DMS53 treated with DMSO at 0.1 percent for 48 hours (cell line): ENCODE measurements at regions not wholly inside any gene's neighbourhood (a gene's known extent, or its start where the extent isn't known, plus 50 kb on each side); places are given as distances from the start of the nearest gene placed in this dataset.
A peak's percentile ranks its signal among the peaks of the same experiment; 100 is the strongest.

Source experiments
- DNase-seq: peaks from one replicate; lab custom pipeline; 2025; ENCODE audit not compliant: unreplicated experiment; lab: John Stamatoyannopoulos, UW

DNA sequence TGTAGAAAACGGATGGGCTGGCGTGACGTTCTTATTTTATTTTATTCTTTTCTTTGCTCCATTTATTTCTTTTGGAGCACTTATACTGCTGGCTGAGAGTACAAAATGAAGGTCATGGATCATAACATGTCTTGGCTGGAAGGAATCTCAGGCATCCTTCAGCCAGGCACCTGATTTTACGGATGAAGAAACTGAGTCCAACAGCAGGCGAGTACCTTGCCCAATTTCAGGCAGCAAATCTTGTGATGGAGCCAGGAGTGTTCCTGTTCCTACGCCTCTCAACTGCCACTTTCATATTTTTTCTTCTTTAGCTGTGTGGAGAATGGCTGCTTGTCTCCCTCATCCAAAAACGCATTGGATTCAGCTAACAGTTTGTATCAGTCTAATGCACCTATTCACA lies 332.1 kb upstream of the IGFBP7 start:
- DNase-seq: no peak

DNA sequence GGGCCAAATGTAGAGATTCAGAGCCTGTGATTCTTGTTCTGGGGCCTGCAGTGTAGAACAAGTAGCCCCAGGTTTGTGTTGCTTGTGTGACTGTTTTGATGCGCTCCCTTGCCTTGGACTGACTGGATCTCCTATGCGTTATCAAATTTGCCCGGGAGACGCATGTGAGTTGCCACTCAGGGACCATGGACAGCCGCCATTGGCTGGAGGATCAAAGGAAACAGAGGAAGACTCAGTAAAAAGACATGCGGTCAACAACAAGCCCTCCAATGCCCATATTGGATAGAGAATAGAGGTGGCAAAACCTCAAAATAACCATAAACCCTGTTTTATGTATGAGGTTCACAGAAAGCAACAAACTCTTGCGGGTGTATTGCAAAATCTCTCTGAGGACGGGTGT lies 327.5 kb upstream of the IGFBP7 start:
- no peak for DNase-seq

GRCh38 chr4:57435300-57435699 lies 325.1 kb upstream of the IGFBP7 start:
- DNase-seq: no peak

DNA sequence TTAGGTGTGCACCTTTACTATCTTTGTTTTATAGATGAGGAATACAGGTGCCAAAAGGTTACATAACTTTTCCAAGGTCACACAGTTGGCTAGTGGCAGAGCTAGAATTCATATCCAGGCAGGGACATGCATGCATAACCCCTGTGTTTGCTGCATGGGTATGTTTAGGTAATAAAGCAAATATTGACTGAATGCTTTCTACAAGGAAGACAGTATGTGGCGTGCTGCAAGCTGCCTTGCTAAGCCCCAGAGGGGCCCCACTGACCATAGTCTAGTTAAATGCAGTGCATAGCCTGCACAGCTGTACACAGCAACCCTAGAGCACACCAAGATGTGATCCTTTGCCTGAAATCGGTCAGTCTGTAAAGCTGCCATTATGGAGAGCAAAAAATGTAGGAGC lies 320.5 kb upstream of the IGFBP7 start:
- peak; percentile 81 for DNase-seq

DNA sequence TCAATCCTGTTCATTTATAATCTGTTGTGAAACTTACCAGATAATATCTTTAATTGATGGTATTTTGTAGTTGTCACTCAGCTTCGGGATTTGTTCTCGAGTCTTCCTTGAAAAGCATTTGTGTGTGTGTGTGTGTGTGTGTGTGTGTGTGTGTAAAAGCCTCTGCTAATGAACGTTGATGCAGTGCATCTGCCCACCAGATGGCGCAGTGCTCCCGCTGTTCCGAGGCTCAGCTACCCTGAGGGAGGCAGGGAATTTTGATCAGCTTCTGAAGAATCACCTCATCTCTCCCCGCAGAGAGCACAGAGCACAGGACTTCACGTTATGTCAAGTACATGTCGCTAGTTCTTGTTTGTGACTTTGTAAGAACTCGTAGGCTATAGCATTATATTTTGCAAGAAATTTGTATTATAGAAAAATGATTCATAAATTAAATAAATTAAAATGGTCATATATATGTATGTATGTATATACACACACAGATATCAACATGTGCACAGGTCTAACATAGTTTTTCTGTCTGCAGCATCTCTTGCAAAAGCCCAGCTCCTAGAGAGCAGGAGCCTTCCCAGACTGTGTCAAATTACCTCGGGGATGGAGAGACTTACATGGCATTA lies 316.7 kb upstream of the IGFBP7 start:
- peak; percentile 49 for DNase-seq

GRCh38 chr4:57425610-57426009 lies 315.4 kb upstream of the IGFBP7 start:
- DNase-seq: no peak

GRCh38 chr4:57424232-57424897 lies 314.2 kb upstream of the IGFBP7 start:
- no peak for DNase-seq

GRCh38 chr4:57418133-57418532 lies 307.9 kb upstream of the IGFBP7 start:
- DNase-seq: peak; percentile 79

GRCh38 chr4:57412259-57413054 lies 302.3 kb upstream of the IGFBP7 start:
- no peak for DNase-seq

- no peak for DNase-seq
Measured at GRCh38 chr4:57410331-57411052, 300.3 kb upstream of the IGFBP7 start.

DNA sequence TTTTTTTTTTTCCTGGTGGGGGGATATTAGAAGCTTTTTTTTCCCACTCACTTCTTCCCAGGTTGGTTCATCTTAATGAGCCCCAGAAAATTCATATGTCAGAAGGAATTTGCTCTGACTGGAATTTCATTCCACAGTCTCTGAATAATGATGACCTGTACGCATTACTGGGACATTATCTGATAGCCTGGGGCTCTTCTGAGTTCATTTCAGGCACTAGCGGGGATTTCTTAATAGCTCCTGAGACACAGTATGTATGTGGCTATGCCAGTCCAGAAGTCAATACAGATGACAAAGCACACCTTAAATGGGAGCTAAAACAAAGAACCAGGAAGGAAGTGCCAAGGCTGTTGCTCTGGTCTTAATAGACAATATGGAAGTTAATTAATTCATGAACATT lies 295.2 kb upstream of the IGFBP7 start:
- DNase-seq: no peak

DNA sequence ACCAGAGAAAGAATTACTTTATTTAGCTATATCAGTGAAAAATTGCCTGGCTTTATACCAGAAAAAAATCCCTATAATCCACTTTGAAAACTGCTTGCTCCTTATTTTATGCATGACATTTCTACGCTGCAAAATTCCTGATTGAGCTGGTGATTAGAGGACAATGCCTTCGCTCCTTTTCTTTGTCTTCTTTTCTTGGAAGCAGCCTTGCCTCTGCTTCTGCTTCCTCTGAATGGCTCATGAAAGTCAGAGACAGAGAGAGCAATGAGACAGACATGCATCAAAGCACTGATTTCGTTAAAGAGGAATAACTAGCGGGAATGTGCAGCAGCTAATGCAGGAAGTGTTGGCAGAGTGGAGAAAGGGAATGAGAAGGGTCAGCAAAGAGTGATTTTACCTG lies 294.3 kb upstream of the IGFBP7 start:
- no peak for DNase-seq

GRCh38 chr4:57403591-57403990 lies 293.4 kb upstream of the IGFBP7 start:
- DNase-seq: no peak

GRCh38 chr4:57401586-57401985 lies 291.4 kb upstream of the IGFBP7 start:
- DNase-seq: no peak

DNA sequence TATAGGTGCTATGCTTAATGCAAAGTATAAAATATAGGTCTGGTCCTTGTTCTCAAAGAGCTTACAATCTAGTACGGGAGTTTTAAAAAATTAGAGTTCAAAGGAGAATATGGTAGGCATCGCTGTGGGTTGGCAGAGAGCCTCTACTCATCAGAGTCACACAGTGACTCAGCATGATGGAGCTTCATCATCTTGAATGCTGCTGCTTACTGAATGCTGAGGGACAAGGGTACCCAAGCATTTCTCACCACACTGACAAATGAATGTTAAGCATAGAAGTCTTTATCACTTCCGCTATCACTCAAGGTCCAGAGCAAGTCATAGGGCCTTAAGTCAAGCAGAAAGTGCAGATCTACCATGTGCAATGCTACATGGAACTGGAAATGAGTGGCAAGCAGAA lies 268.6 kb upstream of the IGFBP7 start:
- DNase-seq: no peak

DNA sequence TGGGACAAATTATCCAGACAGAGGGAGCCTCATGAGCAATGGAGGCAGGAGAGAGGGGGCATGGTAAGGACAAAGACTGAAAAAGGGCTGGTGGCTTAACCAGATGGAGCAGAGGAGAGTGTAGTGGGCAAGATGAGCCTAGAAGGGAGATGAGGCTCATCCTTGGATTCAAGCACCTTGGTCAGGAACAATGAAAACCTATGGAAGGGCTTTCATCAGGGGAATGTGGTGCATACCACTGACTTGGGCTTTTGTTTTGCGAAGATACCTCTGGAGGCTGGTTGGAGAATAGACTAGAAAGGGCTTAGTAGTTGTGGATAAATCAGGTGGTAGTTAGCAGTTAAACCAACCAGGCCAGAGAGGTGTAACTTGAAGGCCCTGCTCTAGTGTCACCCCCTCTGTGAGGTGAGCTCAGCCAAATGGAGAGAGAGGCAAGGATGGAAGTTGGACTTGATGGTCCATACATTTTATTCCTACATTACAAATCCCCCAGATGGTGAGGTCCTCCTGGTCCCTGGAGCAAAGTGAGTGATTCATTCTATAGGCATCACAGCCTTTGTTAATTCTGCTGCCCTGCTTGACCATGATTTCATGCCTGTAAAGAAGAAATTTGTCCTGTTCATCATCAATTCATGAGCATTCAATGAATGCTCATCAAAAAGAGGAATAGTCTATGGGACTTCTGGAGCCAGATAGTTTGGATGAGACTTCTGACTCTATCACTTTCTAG lies 264.8 kb upstream of the IGFBP7 start:
- DNase-seq: no peak

DNA sequence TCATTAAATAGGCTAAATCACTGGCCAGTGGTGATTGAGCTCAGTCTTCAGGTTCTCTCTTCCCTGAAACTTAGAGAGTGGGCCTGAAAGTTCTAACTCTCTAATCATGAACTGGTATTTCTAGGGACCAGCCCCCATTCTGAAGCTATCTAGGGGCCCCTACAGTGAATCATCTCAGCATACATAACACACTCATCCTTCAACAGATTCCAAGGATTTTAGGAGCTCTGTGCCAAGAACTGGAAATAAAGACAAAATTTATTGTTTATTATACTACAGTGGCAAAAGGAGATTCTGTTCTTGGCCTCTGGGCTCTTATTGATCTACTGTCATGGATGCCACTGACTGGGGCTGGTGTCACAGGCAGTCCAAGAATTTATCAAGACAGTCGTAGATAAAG lies 263.8 kb upstream of the IGFBP7 start:
- no peak for DNase-seq

GRCh38 chr4:57371671-57372070 lies 261.5 kb upstream of the IGFBP7 start:
- DNase-seq: no peak

- no peak for DNase-seq
Measured at GRCh38 chr4:57370691-57371090, 260.5 kb upstream of the IGFBP7 start.

DNA sequence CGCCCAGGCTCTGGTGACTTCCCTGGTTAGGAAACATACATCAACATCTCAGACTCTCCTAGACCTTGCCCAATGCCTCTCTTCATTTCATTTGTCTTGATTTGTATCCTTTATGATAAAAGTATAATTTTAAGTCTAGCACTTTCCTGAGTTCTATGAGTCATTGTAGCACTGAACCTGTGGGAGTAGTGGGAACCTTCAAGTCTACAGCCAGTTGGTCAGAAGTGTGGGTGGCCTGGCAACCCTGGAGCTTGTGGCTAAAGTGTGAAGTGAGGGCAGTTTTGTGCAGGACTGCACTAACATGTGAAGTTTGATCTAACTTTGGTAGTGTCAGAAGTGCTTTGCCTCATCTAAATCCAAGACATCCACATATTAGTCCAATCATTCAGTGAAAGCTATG lies 259.3 kb upstream of the IGFBP7 start:
- no peak for DNase-seq

GRCh38 chr4:57364255-57364654 lies 254.1 kb upstream of the IGFBP7 start:
- DNase-seq: no peak
